ENCODE measurements at regions not wholly inside any gene's neighbourhood (a gene's known extent, or its start where the extent isn't known, plus 50 kb on each side); places are given as distances from the start of the nearest gene placed in this dataset.

GRCh38 chr18:8998481-8999217 lies 103.8 kb upstream of the NDUFV2 start:
- TF ChIP-seq CTCF (IDR thresholded peaks at IDR 0.05) = no peak
- TF ChIP-seq EZH2 (IDR thresholded peaks at IDR 0.05; ENCODE audit: borderline replicate concordance, insufficient read depth, low read depth, low read length, poor library complexity, severe bottlenecking) = no peak
